ENCODE measurements at regions not wholly inside any gene's neighbourhood (a gene's known extent, or its start where the extent isn't known, plus 50 kb on each side); places are given as distances from the start of the nearest gene placed in this dataset.

GRCh38 chr9:13762209-13762608, 482.7 kb upstream of the MPDZ start:
- in situ Hi-C loops (cut with HindIII; ENCODE audit: low sequenced_read_pairs), result no loop called here
- no peak for DNase-seq (ENCODE audit: low read depth, low spot score)
- H3K4me3 ChIP-seq (ENCODE audit: low read depth, low read length), result no peak overlapping the region
- TF ChIP-seq CTCF (IDR thresholded peaks at IDR 0.05; ENCODE audit: low read depth, low read length), result no peak

GRCh38 chr9:13759551-13759950, 480.1 kb upstream of the MPDZ start:
- no peak for TF ChIP-seq CTCF (IDR thresholded peaks at IDR 0.05; ENCODE audit: low read depth, low read length)
- DNase-seq (ENCODE audit: low read depth, low spot score), result no peak
- in situ Hi-C loops (cut with HindIII; ENCODE audit: low sequenced_read_pairs), result no loop called here
- no peak overlapping the region for H3K4me3 ChIP-seq (ENCODE audit: low read depth, low read length)

GRCh38 chr9:13758936-13759335, 479.4 kb upstream of the MPDZ start:
- no peak overlapping the region for H3K4me3 ChIP-seq (ENCODE audit: low read depth, low read length)
- no peak for DNase-seq (ENCODE audit: low read depth, low spot score)
- in situ Hi-C loops (cut with HindIII; ENCODE audit: low sequenced_read_pairs), result no loop called here
- no peak for TF ChIP-seq CTCF (IDR thresholded peaks at IDR 0.05; ENCODE audit: low read depth, low read length)

GRCh38 chr9:13756943-13757342, 477.5 kb upstream of the MPDZ start:
- in situ Hi-C loops (cut with HindIII; ENCODE audit: low sequenced_read_pairs), result no loop called here
- H3K4me3 ChIP-seq (ENCODE audit: low read depth, low read length), result no peak overlapping the region
- no peak for TF ChIP-seq CTCF (IDR thresholded peaks at IDR 0.05; ENCODE audit: low read depth, low read length)

GRCh38 chr9:13755551-13755950, 476.1 kb upstream of the MPDZ start:
- DNase-seq (ENCODE audit: low read depth, low spot score), result no peak
- no peak for TF ChIP-seq CTCF (IDR thresholded peaks at IDR 0.05; ENCODE audit: low read depth, low read length)
- in situ Hi-C loops (cut with HindIII; ENCODE audit: low sequenced_read_pairs), result no loop called here
- H3K4me3 ChIP-seq (ENCODE audit: low read depth, low read length), result no peak overlapping the region

More at GRCh38 chr9:13756943-13757342, 477.5 kb upstream of the MPDZ start:
- no peak for DNase-seq (ENCODE audit: low read depth, low spot score)

- DNase-seq (ENCODE audit: low read depth, low spot score), result no peak
- TF ChIP-seq CTCF (IDR thresholded peaks at IDR 0.05; ENCODE audit: low read depth, low read length), result no peak
- in situ Hi-C loops (cut with HindIII; ENCODE audit: low sequenced_read_pairs), result no loop called here
- no peak overlapping the region for H3K4me3 ChIP-seq (ENCODE audit: low read depth, low read length)
These were observed 471.1 kb upstream of the MPDZ start for GRCh38 chr9:13750639-13751038.

- no peak overlapping the region for H3K4me3 ChIP-seq (ENCODE audit: low read depth, low read length)
- in situ Hi-C loops (cut with HindIII; ENCODE audit: low sequenced_read_pairs), result no loop called here
- TF ChIP-seq CTCF (IDR thresholded peaks at IDR 0.05; ENCODE audit: low read depth, low read length), result no peak
- DNase-seq (ENCODE audit: low read depth, low spot score), result peak; percentile 97
These were observed 470.6 kb upstream of the MPDZ start for GRCh38 chr9:13750061-13750460.

Data from astrocyte of the spinal cord (primary cell).